Mesodermal cell (in vitro differentiated cells): ENCODE measurements at regions not wholly inside any gene's neighbourhood (a gene's known extent, or its start where the extent isn't known, plus 50 kb on each side); places are given as distances from the start of the nearest gene placed in this dataset.

Source experiments
- H3K27ac ChIP-seq: 2 replicates; pipeline ENCODE4 v1.7.0; 2013; ENCODE audit warnings: mild to moderate bottlenecking, low read depth, low read length, moderate library complexity; ENCODE audit not compliant: severe bottlenecking
- H3K36me3 ChIP-seq: 2 replicates; pipeline ENCODE4 v1.7.1; 2013; ENCODE audit warnings: mild to moderate bottlenecking, low read length, moderate library complexity; ENCODE audit not compliant: control insufficient read depth, insufficient read depth
- H3K4me1 ChIP-seq: one replicate; pipeline ENCODE4 v1.7.1; 2013; ENCODE audit warnings: mild to moderate bottlenecking, low read length; ENCODE audit not compliant: insufficient read depth, control insufficient read depth, poor library complexity, severe bottlenecking
- H3K4me3 ChIP-seq: 2 replicates; pipeline ENCODE4 v1.7.0; 2013; ENCODE audit warnings: low read length, control low read depth, mild to moderate bottlenecking; ENCODE audit not compliant: insufficient read depth, poor library complexity, severe bottlenecking; ENCODE audit errors: extremely low read depth
- H3K9me3 ChIP-seq: 2 replicates; pipeline ENCODE4 v1.7.1; 2013; ENCODE audit warnings: mild to moderate bottlenecking, low read length, moderate library complexity; ENCODE audit not compliant: control insufficient read depth
- WGBS, 2 experiments: methylation state at CpG; one replicate each; pipeline ENCODE4 v1.1.5; 2013; ENCODE audit warnings: missing lambda C conversion rate in 2 of 2; ENCODE audit not compliant: insufficient coverage in 2 of 2; 5-methylcytosine and 5-hydroxymethylcytosine counted together

DNA sequence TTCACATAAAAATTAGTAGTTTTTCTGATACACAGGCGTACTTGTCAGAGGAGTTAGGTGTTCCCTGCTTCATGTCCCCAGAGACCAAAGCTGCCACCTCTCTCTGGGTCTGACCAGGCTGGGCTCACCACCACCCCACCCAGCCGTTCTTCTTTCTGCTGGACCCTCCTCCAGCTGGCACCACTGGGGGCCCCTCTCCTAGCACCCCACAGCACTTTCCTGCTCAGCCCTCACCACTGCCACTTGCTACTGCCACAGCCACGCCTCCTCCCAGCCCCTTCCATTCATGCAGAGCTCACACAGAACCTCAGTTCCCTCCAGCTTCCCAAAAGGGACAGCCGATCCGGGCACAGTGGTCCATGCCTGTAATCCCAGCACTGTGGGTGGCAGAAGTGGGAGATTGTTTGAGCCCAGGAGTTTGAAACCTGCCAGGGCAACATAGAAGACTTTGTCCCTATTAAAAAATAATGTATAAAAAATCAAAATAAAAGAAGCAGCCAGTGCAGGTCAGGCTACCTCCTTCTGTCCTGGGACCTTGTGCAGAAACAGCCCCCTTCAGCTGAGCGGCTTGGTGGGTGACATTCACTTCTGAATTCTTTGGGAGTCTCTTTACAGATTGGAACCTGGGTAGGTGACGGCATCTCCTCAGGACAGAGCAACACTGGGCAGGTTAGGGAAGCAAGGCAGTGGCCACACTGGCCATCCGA lies 208.3 kb downstream of the TOMM20 start:
- Histone ChIP-seq H3K27ac (no peak overlapping the region), H3K4me3 (no peak overlapping the region), H3K36me3 (no peaks in the 10 kb centered on the region), H3K9me3 (no peaks in the 10 kb centered on the region), H3K4me1 (peaks cover 15% of the 10 kb centered on the region)
- WGBS, 2 experiments, result 98 to 100% methylated on average over 4 to 5 of the region's 8 CpGs

DNA sequence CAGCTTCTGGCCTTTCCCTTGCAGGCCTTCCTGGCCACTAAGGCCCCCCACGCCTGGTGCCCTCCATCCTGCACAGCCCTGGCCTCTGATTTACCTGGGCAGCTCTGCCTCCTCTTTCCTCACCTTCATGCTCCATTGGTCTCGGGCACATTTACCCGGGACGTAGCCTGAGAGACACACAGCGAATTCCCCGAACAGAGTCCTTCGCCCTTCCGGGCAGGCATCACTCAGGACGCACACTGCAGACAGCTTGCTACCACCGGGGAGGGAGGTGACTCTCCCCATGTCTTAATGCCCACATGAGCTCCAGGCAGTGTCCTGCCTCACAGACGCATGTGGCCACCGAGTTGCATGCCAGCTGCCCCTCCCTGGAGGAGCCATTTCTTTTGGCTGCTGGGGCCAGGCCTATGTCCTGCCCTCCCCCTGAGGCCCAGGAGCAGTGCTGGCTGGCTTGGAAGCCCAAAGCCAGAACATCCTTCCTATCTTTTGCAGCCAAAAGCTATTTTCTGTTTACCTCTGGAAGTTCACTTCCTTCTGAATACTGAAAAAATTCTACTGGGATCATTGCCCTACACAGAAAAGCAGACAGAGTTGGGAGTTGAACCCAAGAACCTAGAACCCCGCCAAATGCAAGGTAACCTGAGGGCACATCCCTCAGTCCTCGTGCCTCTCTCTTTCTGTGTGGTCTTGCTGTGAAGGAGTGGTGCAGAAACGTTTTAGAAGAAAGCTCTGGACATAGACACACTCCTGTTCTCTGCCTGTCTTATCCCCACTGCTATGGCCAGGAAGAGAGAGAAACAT lies 209.5 kb downstream of the TOMM20 start:
- peak overlapping the region; percentile 73 for H3K27ac ChIP-seq
- WGBS, 2 experiments, result 94 to 96% methylated on average over 14 of the region's 15 CpGs
- H3K4me1 ChIP-seq, result peaks cover 15% of the 10 kb centered on the region
- H3K36me3 ChIP-seq, result no peaks in the 10 kb centered on the region
- no peak overlapping the region for H3K4me3 ChIP-seq
- H3K9me3 ChIP-seq, result no peaks in the 10 kb centered on the region

DNA sequence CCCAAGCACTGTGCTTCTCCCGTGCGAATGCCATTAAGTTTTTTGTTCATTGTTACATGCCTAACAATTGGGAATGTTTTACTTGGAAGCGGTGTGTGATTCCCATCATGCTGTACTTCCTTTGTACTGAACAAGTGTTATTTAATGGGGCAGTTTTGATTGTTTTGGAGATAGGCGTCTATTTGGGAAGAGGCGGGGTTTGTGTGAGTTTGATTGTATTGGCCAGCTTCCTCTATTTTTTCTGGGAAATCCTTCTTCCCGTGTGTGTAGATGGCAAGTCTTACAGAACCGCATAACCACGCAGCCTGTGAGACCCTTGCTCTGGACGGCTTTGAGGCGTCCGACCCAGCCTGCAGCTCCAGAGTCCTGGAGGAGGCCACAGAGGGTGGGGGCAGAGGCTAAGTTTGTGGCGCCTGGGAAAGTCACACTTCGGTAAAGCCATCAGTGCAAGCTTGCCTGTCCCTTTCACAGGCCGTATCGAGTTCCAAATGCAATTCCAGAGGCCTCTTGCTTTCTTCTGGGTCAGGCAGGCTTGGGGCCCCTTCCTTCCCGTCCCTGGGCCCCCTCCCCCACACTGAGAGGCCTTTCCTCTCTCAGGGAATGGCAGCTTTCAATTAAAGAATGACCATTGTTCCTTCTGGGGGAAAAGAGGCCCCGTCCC lies 210.3 kb downstream of the TOMM20 start:
- Histone ChIP-seq H3K36me3 (no peaks in the 10 kb centered on the region), H3K4me3 (no peak overlapping the region), H3K9me3 (no peaks in the 10 kb centered on the region), H3K27ac (peak overlapping the region; percentile 73), H3K4me1 (peaks cover 15% of the 10 kb centered on the region)
- 79 to 81% methylated on average over 17 of the region's 17 CpGs for WGBS, 2 experiments

DNA sequence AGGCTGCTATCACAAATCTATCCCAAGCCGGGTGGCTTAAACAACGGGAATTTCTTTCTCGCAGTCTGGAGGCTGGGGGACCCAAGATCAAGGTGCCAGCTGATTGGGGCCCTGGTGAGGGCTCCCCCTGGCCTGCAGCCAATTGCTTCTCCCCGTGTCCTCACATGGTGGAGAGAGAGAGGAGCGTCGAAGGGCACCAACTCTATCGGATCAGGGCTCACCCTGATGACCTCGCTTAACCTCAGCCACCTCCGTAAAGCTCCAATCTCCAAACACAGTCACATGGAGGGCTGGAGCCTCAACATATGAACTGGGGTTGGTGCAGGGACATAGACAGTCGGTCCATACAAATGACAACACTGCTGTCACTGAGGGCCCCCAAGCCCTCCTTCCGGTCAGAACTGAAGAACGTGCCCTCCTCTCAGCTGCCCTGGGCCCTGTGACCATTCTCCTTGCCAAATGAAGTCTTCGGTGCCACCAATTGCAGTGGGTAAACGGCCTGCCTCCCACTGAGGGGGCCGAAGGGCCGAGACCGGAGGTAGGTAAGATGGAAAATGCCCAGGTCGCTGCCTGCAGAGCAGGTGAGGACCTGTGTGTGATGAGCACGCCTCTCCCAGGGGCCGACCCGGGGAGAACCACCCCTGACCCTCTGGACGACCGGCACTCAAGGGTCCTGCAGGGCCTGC lies 211.0 kb downstream of the TOMM20 start:
- H3K9me3 ChIP-seq, result no peaks in the 10 kb centered on the region
- H3K4me1 ChIP-seq, result peaks cover 15% of the 10 kb centered on the region
- no peaks in the 10 kb centered on the region for H3K36me3 ChIP-seq
- no peak overlapping the region for H3K4me3 ChIP-seq
- 93 to 99% methylated on average over 16 to 23 of the region's 23 CpGs for WGBS, 2 experiments
- peak overlapping the region; percentile 73 for H3K27ac ChIP-seq

DNA sequence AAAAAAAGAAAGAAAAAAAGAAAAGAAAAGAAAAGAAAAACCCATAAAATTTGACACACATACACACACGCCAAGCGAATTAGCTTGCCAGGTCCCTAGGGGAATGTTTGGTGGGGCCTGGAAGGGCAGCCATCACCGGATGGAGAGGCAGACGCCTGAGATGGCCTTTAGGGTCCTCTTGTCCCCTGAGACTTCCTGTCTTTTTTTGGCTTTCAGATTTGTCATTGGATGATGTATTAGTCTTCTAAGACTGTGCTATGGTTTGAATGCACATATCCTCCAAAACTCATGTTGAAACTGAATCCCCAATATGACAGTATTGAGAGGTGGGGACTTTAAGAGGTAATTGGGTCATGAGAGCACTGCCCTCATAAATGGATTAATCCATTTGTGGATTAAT lies 211.8 kb downstream of the TOMM20 start:
- H3K9me3 ChIP-seq, result no peaks in the 10 kb centered on the region
- H3K36me3 ChIP-seq, result no peaks in the 10 kb centered on the region

DNA sequence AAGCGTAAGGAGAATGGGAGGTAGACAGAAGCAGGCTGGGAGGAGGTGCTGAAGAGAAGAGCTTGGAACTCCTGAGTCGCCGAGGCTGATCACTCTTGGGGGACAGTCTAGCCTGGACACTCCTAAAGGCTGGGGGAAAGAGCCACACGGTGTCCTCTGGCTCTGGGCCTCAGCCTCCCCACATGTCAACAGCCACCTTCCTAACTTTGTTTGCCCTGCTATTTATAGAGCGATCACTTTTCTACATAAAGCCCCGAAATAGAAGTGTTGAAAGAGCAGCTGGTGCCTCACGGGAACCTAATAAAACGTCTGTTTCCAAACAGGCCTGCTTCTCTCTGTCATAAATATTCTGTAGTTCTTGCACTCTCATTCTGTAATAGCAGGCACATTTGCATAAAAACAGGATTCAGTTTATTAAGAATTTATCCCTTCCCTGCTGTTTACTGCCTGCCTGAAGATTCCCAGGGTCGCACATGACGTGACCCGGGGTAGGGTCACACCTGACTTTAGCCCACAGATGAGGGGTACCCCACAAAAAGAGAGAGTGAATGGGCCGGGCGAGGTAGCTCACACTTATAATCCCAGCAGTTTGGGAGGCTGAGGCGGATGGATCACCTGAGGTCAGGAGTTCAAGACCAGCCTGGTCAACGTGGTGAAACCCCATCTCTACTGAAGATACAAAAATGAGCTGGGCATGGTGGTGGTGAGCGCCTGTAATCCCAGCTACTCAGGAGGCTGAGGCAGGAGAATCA lies 212.5 kb downstream of the TOMM20 start:
- Histone ChIP-seq H3K4me3 (no peak overlapping the region), H3K9me3 (no peaks in the 10 kb centered on the region), H3K27ac (no peak overlapping the region), H3K36me3 (no peaks in the 10 kb centered on the region), H3K4me1 (peaks cover 23% of the 10 kb centered on the region)
- 87 to 97% methylated on average over 13 to 15 of the region's 16 CpGs for WGBS, 2 experiments

More for the DNA sequence above, 211.8 kb downstream of the TOMM20 start:
- H3K27ac ChIP-seq, result no peak overlapping the region
- H3K4me1 ChIP-seq, result peaks cover 20% of the 10 kb centered on the region
- WGBS, 2 experiments, result 60 to 100% methylated on average over 1 of the region's 4 CpGs
- H3K4me3 ChIP-seq, result no peak overlapping the region

DNA sequence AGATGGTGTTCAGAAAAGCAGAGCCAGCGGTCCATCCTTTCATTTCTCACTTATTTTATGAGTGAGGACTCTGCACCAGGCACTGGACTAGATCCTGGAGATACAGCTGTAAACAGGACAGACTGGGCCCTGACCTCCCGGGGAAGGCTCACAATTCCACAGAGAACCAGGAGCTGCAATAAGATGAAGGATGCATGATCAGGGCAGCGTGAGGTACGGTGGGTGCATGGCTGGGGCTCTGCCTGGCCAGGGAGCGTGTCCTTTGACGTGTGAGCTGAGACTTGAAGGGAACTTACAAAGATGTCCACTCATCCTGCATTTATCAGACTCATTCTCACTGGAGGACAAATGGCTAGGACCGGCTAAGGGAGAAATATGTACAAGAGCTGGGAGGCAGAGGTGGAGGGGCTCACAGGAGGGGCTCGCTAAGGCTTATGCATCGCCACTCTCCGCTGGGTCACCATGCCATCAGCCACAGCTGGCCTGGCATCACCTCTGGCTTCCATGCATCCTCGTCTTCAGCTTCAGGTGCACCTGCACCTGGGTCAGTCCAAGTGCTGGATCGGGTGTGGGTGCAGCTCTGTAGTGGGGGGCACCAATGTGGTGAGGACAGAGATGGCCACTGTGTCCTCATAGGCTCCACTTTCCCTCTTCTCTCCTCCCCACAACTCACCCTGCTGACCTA lies 213.9 kb downstream of the TOMM20 start:
- peaks cover 23% of the 10 kb centered on the region for H3K4me1 ChIP-seq
- H3K36me3 ChIP-seq, result no peaks in the 10 kb centered on the region
- H3K9me3 ChIP-seq, result no peaks in the 10 kb centered on the region
- 96 to 97% methylated on average over 6 to 7 of the region's 12 CpGs for WGBS, 2 experiments
- H3K4me3 ChIP-seq, result no peak overlapping the region
- H3K27ac ChIP-seq, result no peak overlapping the region

DNA sequence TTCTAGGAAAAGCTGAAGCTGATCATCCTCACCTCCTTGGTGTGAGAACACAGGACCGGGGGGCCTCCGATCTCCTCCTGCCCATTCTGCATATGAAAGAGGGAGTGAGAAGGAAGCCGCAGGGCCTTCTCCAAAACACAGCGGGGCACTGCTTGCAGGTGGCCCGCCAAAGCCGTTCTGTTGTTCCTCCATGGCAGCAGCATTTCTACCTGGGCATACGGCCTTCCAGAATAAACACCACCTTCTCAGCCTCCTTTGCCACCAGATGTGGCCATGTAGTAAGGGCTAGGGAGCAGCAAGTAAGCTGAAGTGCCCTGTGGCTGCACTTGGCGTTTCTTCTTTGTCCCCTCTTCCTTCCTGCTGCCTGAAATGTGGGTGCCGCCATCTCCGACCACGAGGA lies 214.9 kb downstream of the TOMM20 start:
- H3K36me3 ChIP-seq, result no peaks in the 10 kb centered on the region
- no peaks in the 10 kb centered on the region for H3K9me3 ChIP-seq
- H3K27ac ChIP-seq, result no peak overlapping the region
- 58 to 80% methylated on average over 2 to 3 of the region's 11 CpGs for WGBS, 2 experiments
- peaks cover 16% of the 10 kb centered on the region for H3K4me1 ChIP-seq
- no peak overlapping the region for H3K4me3 ChIP-seq

DNA sequence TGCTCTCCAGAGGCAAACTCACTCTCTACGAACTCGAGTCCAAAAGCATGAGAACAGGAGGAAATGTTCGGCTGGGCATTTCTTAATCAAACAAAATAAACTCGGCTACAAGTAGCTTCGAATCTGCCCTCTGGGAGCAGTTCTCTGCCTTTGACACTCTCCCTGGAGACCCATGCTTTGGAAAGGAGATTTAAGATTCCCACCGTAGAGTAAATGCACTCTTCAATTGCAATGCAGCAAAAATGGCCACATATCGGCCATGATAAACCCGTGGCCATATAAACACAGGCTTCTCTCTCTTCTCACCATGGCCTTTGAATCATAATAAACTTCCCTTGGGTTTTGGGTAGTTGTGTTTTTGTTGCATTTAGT lies 215.4 kb downstream of the TOMM20 start:
- WGBS, 2 experiments, result 71 to 85% methylated on average over 6 to 7 of the region's 8 CpGs
- H3K36me3 ChIP-seq, result no peaks in the 10 kb centered on the region
- H3K9me3 ChIP-seq, result no peaks in the 10 kb centered on the region
- H3K4me1 ChIP-seq, result peaks cover 12% of the 10 kb centered on the region
- no peak overlapping the region for H3K27ac ChIP-seq
- no peak overlapping the region for H3K4me3 ChIP-seq
